D341Med (cell line): ENCODE measurements at regions not wholly inside any gene's neighbourhood (a gene's known extent, or its start where the extent isn't known, plus 50 kb on each side); places are given as distances from the start of the nearest gene placed in this dataset.
"Not testable (repeated sequence)": the region's sequence is repeated elsewhere in the genome, so short reads cannot be mapped to it uniquely, and the experiment has no call there.

Experiments
- DNase-seq: peaks from one replicate; pipeline ENCODE4 v3.0.0; 2012; ENCODE audit warnings: low spot score

DNA sequence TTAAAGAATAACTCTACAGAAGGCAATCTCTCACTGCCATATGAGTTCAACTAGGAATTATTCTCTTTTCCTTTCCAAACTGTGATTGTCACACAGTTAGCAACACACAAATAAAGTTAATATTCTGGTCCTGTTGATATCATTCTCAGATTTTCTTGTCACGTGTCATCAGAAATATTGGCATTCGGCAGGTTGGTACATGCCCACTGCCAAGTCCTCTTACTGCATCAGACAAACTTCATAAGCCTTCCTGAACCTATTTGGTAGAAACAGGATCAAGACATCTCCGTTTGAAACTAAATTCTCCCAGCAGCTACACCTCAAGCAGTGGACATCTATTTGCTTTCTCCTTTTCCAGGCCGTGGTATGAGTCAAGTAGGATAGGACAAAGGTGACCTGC lies 177.9 kb upstream of the SOX2 start:
- no peak for DNase-seq

GRCh38 chr3:181530584-181530983 lies 181.1 kb upstream of the SOX2 start:
- DNase-seq = no peak

GRCh38 chr3:181521831-181522230 lies 189.9 kb upstream of the SOX2 start:
- no peak for DNase-seq

GRCh38 chr3:181518222-181518621 lies 193.5 kb upstream of the SOX2 start:
- DNase-seq = no peak

- no peak for DNase-seq
Observed at GRCh38 chr3:181512787-181513186, 198.9 kb upstream of the SOX2 start.

- no peak for DNase-seq
Observed at GRCh38 chr3:181510500-181510899, 201.2 kb upstream of the SOX2 start.

- DNase-seq = no peak
Observed at GRCh38 chr3:181497358-181497757, 214.4 kb upstream of the SOX2 start.

DNA sequence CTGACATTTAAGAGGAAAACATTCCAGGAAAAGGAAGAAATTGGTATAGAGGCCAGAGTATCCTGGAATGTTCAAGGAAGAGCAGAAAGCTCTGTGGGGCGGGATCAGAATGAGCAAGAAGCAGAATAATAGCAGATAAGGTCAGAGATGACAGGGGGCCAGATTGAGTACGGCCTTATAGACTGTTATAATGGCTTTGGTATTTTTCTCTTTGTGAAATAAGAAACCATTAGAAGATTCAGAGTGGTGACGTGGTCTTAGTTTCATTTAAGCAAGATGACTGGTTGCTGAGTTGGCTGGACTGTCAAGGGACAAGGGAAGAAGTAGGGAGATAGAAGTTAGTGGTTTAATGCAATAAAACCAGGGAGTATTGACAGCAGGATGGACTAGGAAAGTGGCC lies 218.3 kb upstream of the SOX2 start:
- no peak for DNase-seq

DNA sequence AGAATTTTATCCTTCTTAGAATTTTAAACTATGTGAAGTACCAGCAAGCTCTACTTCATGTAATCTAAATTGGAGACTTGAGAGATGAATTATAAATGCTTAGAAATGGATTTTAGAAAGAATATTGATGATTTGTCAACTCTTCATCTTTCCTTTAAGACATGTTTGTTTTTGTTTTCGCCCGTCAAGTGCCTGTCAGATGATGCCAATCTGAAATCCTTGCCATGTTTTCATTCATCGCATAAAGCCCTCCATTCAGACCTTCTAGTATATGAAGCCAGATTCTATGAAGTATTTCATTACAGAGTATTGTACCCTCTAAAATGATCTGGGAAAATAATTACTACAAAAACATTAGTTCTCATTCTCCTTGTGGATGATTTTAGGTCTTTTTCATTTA lies 223.2 kb upstream of the SOX2 start:
- DNase-seq = no peak

DNA sequence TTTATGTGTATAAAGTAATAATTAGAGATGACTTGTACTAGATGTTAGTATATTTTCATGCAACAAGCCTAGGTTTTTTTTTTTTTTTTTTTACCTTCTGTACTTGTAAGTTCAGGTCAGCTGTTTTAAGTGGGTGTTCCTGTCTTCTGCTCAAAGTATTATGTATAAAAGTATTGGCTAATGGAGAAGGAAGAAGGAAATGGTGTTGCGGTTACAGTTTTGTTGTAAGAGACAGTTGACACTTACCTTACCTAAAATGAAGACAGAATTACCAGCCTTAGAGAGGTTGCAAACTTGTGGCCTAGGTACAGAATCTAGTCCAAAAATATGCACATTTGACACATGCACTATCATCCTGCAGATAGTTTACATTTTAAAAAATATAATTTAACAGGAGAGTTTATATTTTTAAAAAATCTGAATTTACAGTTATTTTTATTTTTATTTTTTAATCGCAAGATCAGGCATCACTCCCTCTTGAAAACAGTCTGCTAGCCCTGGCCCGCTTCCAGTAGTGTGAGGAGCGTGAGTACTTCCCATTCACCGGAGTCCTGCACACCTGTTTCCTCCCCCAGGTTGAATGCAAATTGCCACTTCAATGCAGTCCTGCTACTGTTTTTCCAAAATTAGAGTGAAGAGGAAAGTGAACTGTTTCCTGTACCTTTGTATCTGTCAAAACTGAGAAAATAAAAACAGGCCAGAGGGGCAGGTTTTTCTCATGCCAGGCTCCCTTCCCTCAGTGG lies 224.3 kb upstream of the SOX2 start:
- DNase-seq = no peak

- no peak for DNase-seq
Observed at GRCh38 chr3:181486141-181486885, 225.4 kb upstream of the SOX2 start.

DNA sequence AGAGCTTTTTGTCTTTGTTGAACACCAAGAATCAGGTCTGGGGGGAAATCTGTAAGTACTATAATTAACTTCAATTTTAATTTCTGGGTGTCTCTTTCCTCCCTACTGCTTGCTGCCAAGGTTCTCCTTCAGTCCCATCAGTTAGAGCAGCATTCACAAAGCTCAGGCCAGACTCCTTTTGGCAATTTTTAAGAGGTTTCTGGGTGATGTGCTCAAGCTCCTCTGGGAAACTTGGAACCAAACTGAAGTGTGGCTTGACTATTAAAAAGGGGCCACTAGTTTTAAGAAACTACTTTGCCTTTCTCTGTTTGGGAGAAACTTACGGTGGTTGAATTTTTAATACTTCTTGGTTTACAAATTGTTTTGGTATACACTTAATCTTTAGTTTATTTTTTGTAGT lies 227.7 kb upstream of the SOX2 start:
- DNase-seq = no peak

GRCh38 chr3:181475146-181475545 lies 236.6 kb upstream of the SOX2 start:
- DNase-seq = not testable (repeated sequence)

DNA sequence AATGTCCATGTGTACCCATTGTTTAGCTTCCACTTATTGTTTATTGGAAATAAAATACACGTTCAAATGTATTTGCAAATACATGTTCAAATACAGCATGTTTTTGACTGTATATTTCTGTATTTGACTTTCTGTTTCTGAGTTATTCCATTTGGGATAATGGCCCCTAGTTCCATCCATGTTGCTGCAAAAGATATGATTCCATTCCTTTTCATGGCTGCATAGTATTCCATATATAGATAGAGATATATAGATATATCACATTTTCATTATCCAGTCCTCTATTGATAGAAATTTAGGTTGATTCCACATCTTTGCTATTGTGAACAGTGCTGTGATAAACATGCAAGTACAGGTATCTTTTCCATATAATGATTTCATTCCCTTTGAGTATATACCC lies 241.4 kb upstream of the SOX2 start:
- no peak for DNase-seq

DNA sequence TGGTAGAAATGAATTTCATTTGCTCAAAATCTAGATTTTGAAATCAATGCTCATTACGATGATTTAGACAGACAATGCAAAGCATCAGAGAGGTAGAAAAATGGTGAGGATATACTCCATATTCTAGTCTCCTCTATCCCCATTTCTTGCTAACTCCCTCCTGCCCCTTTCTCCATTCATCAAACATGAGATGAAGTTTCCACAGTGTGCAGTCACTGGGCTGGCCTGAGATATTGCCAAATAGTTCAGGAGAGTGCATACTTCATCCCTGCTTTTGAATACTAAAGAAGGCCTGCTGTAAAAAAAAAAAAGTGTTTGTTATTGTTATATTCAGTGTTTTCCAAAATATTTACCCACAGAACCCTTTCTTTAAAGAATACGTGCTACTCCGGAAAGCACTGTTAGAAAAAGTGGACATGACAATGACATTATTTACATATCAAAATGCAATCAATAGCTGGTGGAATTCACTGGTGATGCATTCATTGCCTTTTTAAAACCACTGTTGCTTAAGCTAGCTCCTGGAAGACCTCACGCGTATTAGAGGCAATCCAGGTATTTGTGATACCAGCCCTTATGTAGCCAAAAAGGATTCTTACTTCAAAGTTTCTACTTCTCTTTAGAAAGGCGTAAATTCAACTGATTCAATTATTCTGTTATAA lies 247.6 kb upstream of the SOX2 start:
- no peak for DNase-seq

GRCh38 chr3:181461381-181461780 lies 250.3 kb upstream of the SOX2 start:
- no peak for DNase-seq

- DNase-seq = no peak
Observed at GRCh38 chr3:181459516-181459915, 252.2 kb upstream of the SOX2 start.

- DNase-seq = no peak
Observed at GRCh38 chr3:181458857-181459256, 252.9 kb upstream of the SOX2 start.

DNA sequence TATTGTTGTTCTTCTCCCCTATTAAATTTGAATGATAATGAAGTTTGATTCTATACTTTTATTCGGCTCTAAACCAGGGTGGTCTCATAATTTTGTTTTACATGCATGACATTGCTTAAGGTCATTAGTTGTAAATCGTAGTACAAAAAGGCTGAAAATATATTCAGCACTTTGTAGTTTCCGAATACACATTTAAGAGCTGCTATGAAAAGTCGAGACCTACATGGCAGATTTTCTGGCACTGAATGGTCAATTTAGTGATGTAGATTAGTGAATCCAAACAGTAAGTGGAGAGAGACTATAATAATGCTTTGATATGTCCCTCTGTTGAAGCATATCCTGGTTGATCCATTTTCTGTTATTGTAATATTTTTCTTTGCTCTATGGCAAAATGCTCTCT lies 254.0 kb upstream of the SOX2 start:
- no peak for DNase-seq

DNA sequence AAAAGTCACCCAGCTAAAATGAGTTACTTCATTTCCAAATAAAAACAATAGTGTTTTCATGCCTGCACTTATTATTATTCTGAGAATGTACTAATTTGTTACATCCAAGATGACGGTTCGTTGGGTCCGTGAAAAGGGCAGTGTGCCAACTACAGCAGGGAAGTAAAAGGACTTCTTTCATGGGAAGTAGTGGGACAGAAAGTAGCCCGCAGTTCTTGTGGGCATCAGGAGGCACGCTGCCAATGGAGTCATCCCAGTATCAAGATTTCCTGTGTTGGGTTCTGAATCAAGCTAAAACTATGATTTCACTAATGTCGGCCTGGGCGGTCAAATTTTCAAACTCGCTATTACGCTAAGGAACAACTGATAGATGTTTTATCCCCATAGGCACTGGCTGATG lies 254.5 kb upstream of the SOX2 start:
- DNase-seq = no peak

DNA sequence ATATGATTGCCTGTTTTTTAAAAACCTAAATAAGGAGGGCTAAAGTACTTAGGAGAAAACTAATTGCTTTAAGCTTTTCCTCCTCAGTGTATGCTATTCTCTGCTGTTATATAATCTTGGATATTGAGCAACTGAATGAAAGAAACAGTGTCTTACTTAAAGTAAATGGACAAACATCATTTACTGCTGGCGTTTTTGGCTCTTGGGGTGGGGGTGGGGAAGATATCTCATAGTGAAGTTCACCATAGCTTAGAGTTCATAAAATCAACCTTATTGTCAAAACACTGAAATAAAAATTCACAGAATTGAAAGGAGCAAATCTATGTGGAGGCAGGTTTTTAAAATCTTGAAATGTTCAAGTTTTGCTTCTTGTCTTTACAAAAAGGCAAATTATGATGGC lies 256.4 kb upstream of the SOX2 start:
- no peak for DNase-seq

DNA sequence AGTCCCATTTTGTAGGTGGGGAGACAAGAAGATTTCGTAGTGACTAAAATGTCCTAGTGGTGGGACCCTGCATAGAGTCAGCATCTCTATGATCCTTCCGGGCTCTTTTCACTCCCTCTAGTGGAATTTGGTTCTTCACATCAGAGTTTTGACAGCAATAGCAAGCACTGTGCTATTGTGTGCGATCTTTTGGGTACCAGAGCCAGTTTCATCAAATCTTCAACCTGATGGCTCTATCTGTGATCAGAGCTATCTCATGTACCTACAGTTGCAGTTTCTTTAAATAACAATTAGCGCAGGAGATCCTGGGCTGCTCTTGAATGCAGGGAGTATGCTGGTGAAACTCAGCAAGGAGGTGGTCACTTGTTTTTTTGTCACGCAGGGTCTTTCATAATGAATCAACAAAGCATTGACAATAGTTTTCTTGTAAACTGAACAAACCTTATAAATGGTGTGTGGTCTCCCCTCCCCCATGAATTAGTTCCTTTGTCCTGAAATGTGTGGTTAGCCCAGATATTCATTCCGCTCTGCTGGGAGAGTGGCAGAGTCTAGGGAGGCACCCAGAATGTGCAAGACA lies 257.2 kb upstream of the SOX2 start:
- no peak for DNase-seq

- no peak for DNase-seq
Observed at GRCh38 chr3:181446741-181447140, 265.0 kb upstream of the SOX2 start.
